ENCODE measurements at regions not wholly inside any gene's neighbourhood (a gene's known extent, or its start where the extent isn't known, plus 50 kb on each side); places are given as distances from the start of the nearest gene placed in this dataset.

GRCh38 chr2:76318848-76319360, 608.2 kb upstream of the GCFC2 start:
- no peak for DNase-seq (ENCODE audit: low read depth)

- DNase-seq (ENCODE audit: low read depth), result no peak
These were observed 606.0 kb upstream of the GCFC2 start for GRCh38 chr2:76316691-76317090.

GRCh38 chr2:76314271-76315020, 603.7 kb upstream of the GCFC2 start:
- DNase-seq (ENCODE audit: low read depth), result no peak

GRCh38 chr2:76312236-76312635, 601.5 kb upstream of the GCFC2 start:
- no peak for DNase-seq (ENCODE audit: low read depth)

GRCh38 chr2:76311728-76312127, 601.0 kb upstream of the GCFC2 start:
- no peak for DNase-seq (ENCODE audit: low read depth)

GRCh38 chr2:76310894-76311633, 600.3 kb upstream of the GCFC2 start:
- no peak for DNase-seq (ENCODE audit: low read depth)

GRCh38 chr2:76307495-76307894, 596.8 kb upstream of the GCFC2 start:
- no peak for DNase-seq (ENCODE audit: low read depth)

GRCh38 chr2:76298041-76298440, 587.3 kb upstream of the GCFC2 start:
- no peak for DNase-seq (ENCODE audit: low read depth)

GRCh38 chr2:76296438-76296837, 585.7 kb upstream of the GCFC2 start:
- DNase-seq (ENCODE audit: low read depth), result no peak

- no peak for DNase-seq (ENCODE audit: low read depth)
These were observed 585.0 kb upstream of the GCFC2 start for GRCh38 chr2:76295762-76296161.

GRCh38 chr2:76288598-76288997, 577.9 kb upstream of the GCFC2 start:
- no peak for DNase-seq (ENCODE audit: low read depth)

- DNase-seq (ENCODE audit: low read depth), result no peak
These were observed 577.4 kb upstream of the GCFC2 start for GRCh38 chr2:76288146-76288545.

GRCh38 chr2:76283350-76283749, 572.6 kb upstream of the GCFC2 start:
- no peak for DNase-seq (ENCODE audit: low read depth)

- no peak for DNase-seq (ENCODE audit: low read depth)
These were observed 570.6 kb upstream of the GCFC2 start for GRCh38 chr2:76281156-76281841.

- DNase-seq (ENCODE audit: low read depth), result no peak
These were observed 570.0 kb upstream of the GCFC2 start for GRCh38 chr2:76280686-76281085.

- no peak for DNase-seq (ENCODE audit: low read depth)
These were observed 568.4 kb upstream of the GCFC2 start for GRCh38 chr2:76279142-76279541.

GRCh38 chr2:76275788-76276187, 565.1 kb upstream of the GCFC2 start:
- no peak for DNase-seq (ENCODE audit: low read depth)

GRCh38 chr2:76274676-76275075, 564.0 kb upstream of the GCFC2 start:
- DNase-seq (ENCODE audit: low read depth), result no peak

GRCh38 chr2:76274160-76274559, 563.4 kb upstream of the GCFC2 start:
- no peak for DNase-seq (ENCODE audit: low read depth)

GRCh38 chr2:76270096-76270710, 559.5 kb upstream of the GCFC2 start:
- no peak for DNase-seq (ENCODE audit: low read depth)

- no peak for DNase-seq (ENCODE audit: low read depth)
These were observed 558.3 kb upstream of the GCFC2 start for GRCh38 chr2:76268902-76269620.

GRCh38 chr2:76268484-76268883, 557.8 kb upstream of the GCFC2 start:
- DNase-seq (ENCODE audit: low read depth), result no peak
